DND-41 (cell line): ENCODE measurements at regions not wholly inside any gene's neighbourhood (a gene's known extent, or its start where the extent isn't known, plus 50 kb on each side); places are given as distances from the start of the nearest gene placed in this dataset.

Experiments
- CTCF ChIP-seq: IDR thresholded peaks from 2 replicates; pipeline ENCODE4 v1.5.1; 2012; ENCODE audit warnings: borderline replicate concordance, low read length, moderate library complexity, mild to moderate bottlenecking; ENCODE audit not compliant: poor library complexity, severe bottlenecking; ENCODE audit errors: extremely low read depth
- EZH2 ChIP-seq: IDR thresholded peaks from 3 replicates; pipeline ENCODE4 v1.6.1; 2012; ENCODE audit warnings: borderline replicate concordance, low read depth, mild to moderate bottlenecking, moderate library complexity, low read length, inconsistent platforms; ENCODE audit not compliant: severe bottlenecking

- TF ChIP-seq CTCF (no peak), EZH2 (no peak)
Measured at GRCh38 chr13:73696271-73696670, 437.9 kb downstream of the KLF12 start.
